Fibroblast of skin of scalp (primary cell): ENCODE measurements at regions not wholly inside any gene's neighbourhood (a gene's known extent, or its start where the extent isn't known, plus 50 kb on each side); places are given as distances from the start of the nearest gene placed in this dataset.

Source experiments
- DNase-seq: peaks from one replicate; pipeline ENCODE4 v3.0.0-alpha.2; 2013

DNA sequence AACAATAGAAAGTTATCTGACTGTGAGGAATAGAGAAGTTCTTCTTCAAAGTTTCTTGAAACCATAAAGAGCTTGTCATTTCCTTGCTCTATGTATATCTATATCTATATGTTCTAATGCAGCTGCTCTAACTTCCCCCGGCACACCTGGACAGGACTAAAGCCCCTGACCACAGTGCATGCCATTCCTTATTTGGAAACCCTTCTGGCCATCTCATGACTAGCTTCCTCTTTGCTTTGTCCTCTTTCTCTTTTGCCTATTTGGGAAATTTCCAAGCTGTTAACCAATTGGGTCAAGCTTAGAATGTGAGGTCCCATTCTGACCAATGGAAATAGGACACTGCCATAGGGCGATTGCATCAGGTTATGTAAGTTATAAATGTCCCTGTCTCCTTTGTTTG is 1481.1 kb downstream of the STIM2 start:
- no peak for DNase-seq

GRCh38 chr4:28350485-28350884 is 1489.8 kb downstream of the STIM2 start:
- DNase-seq, result peak; percentile 43

- DNase-seq, result no peak
Measured at GRCh38 chr4:28351102-28351501, 1490.5 kb downstream of the STIM2 start.

- no peak for DNase-seq
Measured at GRCh38 chr4:28351826-28352225, 1491.2 kb downstream of the STIM2 start.

DNA sequence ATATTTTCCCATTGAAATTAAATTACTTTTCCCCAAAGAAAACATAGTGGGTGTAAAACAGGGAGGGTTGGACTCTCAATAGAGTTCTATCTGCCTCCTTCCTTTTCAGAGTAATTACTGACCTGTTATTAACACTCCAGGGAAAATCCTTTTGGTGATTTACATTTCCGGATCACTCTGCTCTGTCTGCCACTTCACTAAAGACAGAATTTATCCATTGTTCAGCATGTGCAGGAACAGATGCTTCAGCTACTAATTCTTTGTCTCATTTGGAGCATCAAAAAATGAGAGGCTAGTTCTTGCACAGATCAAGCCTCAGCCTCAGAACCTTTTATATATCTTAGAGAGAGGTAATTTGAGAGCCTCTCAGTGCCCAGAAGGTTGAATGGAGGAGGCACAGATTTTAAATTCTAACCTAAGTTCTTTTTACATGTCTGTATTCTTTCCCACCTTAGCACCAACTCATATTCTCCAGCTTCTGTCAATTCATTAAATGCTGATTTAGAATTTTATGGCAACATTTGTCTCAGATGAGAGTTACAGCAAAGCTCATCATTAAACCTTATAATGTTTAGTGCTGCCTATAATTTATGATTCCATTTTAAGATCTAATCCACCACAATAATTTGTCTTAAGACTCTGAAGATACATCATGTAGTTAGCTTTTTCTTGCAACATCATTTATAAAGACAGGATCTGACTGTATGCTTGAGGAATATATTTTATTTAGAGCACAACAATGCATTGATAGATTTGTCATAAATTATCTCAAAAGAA is 1494.4 kb downstream of the STIM2 start:
- DNase-seq, result no peak

DNA sequence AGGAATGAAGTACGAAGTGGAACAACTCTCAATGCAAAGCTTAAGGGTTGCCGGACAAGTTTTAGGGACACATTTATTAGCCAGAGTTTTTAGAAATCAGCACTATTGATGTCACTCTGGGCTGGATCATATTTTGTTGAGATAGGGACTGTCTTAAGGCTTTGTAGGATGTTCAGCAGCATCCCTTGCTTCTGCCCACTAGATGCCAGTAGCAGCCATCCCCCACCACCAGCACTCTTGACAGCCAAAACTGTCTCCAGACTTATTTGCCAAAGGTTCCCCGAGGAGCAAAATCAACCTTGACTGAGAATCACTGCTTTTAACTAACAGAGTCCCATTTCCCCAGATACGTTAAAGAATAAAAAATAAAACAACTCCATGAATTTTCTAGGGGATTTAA is 1497.3 kb downstream of the STIM2 start:
- DNase-seq, result peak; percentile 59

- no peak for DNase-seq
Measured at GRCh38 chr4:28358606-28359005, 1498.0 kb downstream of the STIM2 start.

GRCh38 chr4:28360681-28361080 is 1500.0 kb downstream of the STIM2 start:
- DNase-seq, result no peak

- DNase-seq, result no peak
Measured at GRCh38 chr4:28362169-28362568, 1501.5 kb downstream of the STIM2 start.

GRCh38 chr4:28369499-28369898 is 1508.9 kb downstream of the STIM2 start:
- peak; percentile 38 for DNase-seq

DNA sequence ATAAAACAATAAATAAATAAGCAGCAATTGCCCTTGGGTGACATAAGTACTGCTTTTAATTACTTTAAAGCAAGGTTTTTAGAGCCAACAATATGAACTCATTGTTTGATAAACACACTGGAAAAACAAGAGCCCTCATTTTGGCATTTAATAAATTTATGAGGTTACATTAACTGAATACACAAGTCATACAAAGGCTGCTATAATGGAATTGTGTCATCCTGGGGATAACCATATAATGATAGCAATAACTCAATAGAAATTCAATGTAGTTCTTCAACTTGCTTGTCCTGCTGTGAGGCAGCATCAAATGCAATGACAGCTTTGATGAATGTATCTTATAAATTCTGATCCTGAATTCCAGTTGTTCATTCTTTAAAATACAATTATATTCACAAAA is 1512.5 kb downstream of the STIM2 start:
- no peak for DNase-seq

GRCh38 chr4:28373601-28374000 is 1513.0 kb downstream of the STIM2 start:
- DNase-seq, result peak; percentile 52

- no peak for DNase-seq
Measured at GRCh38 chr4:28378109-28378830, 1517.6 kb downstream of the STIM2 start.

DNA sequence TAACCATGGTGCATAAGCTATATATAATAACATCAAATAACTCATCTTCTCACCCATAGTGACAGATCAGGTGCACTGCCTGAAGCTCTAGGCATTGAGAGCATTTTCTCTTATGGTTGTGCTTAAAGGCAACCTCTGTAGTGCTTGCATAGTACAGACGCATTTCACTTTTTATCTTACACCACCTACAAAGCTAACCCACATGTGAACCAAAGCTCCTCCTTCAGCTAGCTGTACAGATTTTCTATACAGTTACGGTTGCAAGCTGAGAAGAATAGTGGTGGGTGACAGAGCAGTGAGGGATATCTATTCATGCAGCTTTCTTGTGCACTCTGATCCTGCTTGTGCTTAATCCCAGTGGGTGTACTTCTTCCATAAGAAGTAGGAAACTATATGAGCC is 1525.2 kb downstream of the STIM2 start:
- DNase-seq, result no peak

DNA sequence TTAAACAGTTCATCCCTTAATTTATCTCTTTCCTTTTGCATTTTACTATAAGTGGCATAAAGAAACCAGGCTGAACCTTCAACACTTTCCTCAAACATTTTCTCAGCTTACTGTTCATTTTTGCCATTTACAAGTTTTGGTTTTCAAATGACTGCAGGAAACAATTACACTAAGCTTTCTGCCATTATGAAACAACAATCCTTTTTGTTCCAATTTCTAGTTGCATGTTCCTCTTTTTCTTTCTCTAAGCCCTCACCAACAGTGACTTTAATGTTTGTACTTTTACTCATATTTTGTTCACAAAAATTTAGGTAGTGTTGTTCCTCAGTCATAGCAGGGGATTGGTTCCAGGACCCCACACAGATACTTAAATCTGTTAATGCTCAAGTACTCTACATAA is 1526.1 kb downstream of the STIM2 start:
- DNase-seq, result no peak

GRCh38 chr4:28388471-28388870 is 1527.8 kb downstream of the STIM2 start:
- no peak for DNase-seq

DNA sequence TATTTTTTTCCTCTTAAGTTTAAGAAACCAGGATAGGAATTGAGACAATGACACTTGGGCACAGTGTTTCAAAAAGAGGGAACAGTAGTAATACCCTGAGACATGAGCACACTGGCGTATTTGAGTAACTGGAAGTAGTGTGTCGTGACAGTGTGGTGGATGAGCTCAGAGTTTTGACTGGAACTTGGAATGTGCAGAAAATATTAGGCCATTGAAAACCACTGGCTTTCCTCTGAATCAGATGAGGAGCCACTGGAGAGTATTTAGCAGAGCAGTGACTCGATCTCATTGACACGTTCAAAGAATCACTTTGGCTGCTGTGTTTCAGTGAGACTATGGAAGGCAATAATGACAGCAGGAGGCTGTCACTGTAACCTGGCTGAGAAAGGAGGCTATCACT is 1531.2 kb downstream of the STIM2 start:
- peak; percentile 65 for DNase-seq

DNA sequence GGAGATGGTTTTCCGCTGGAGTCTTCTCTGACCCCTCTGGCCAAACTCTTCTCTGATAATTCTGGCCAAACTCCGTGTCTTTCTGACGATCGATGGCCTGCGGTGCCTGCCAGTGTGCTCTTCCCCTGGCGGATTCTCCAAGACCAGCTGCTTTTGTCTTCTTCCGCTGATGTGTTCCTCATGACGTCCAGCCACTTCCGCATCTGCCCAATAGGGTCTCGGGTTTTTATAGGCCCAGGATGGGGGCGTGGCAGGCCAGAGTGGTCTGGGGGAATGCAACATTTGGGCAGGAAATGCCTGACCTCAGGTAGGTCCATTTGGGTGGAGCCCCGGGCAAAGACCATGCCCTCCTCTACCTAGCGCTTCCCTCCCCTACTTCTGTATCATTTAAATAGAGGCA is 1542.1 kb downstream of the STIM2 start:
- DNase-seq, result no peak

DNA sequence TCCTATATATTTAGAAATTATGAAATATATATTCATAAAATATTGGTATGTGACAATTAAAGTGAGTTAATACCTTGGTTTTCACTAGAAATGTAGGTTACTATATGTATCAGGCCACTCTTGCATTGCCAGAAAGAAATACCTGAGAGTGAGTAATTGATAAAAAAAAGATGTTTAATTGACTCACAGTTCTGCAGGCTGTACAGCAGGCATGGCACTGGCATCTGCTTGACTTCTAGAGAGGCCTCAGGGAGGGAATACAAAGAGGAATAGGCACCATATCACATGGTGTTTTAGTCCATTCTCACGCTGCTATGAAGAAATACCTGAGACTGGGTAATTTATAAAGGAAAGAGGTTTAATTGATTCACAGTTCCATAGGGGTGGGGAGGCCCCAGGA is 1560.6 kb downstream of the STIM2 start:
- no peak for DNase-seq

DNA sequence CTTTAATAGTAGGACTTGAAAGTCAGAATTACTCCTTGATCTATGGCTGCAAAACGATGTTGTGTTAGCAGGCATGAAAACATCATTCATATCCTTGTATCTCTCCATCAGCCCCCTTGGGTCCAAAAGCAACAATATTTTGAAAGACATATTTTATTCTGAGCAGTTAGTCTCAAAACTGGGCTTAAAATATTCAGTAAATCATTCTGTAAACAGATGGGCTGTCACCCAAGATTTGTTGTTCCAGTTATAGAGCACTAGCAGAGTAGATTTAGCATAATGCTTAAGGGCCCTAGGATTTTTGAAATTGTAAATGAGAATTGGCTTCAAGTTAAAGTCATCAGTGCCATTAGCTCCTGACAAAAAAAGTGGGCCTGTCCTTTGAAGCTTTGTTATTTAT is 1565.6 kb downstream of the STIM2 start:
- DNase-seq, result no peak

- DNase-seq, result no peak
Measured at GRCh38 chr4:28427306-28428085, 1566.9 kb downstream of the STIM2 start.

- no peak for DNase-seq
Measured at GRCh38 chr4:28432348-28433025, 1571.8 kb downstream of the STIM2 start.

DNA sequence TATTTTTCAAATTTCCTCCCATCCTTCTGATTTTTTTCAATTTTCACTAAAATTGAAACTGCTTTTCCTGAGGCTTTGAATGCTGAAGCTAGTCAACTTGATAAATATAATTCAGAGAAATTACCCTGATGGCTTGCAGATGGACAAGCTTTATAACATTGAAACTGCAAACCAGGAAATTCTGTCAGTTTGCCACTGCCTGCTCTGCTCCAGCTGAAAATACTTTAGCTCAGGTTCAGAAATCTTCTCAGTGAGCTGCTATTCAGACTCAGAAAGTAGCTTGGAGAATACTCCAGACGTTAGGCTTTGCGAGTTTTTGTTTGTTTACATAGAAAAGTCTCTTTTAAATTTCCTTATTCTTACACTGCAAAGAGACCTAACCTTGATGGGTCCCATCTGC is 1574.7 kb downstream of the STIM2 start:
- DNase-seq, result no peak
